Nucleus accumbens (tissue), 56 donors: ENCODE measurements at regions not wholly inside any gene's neighbourhood (a gene's known extent, or its start where the extent isn't known, plus 50 kb on each side); places are given as distances from the start of the nearest gene placed in this dataset.
A peak's percentile ranks its signal among the peaks of the same experiment; 100 is the strongest.

Experiments used
- DNase-seq, 56 donors: peaks; one replicate each; lab custom pipeline; 2025; lab: John Stamatoyannopoulos, UW

- no peak for DNase-seq
Measured at GRCh38 chr10:128922172-128922571, 544.9 kb upstream of the MGMT start.

GRCh38 chr10:128922619-128923196 lies 544.3 kb upstream of the MGMT start:
- no peak for DNase-seq

GRCh38 chr10:128924918-128925317 lies 542.1 kb upstream of the MGMT start:
- no peak for DNase-seq

- no peak for DNase-seq
Measured at GRCh38 chr10:128926711-128927110, 540.3 kb upstream of the MGMT start.

- DNase-seq = no peak
Measured at GRCh38 chr10:128927497-128928161, 539.4 kb upstream of the MGMT start.

- no peak for DNase-seq
Measured at GRCh38 chr10:128928231-128928836, 538.7 kb upstream of the MGMT start.

GRCh38 chr10:128929131-128929530 lies 537.9 kb upstream of the MGMT start:
- no peak for DNase-seq

GRCh38 chr10:128929767-128930166 lies 537.3 kb upstream of the MGMT start:
- no peak for DNase-seq

GRCh38 chr10:128930515-128930914 lies 536.5 kb upstream of the MGMT start:
- no peak for DNase-seq

- no peak for DNase-seq
Measured at GRCh38 chr10:128932071-128932820, 534.8 kb upstream of the MGMT start.

- DNase-seq = no peak
Measured at GRCh38 chr10:128934492-128934891, 532.5 kb upstream of the MGMT start.

- DNase-seq = no peak
Measured at GRCh38 chr10:128936392-128936791, 530.6 kb upstream of the MGMT start.

- no peak for DNase-seq
Measured at GRCh38 chr10:128938558-128938957, 528.5 kb upstream of the MGMT start.

- no peak for DNase-seq
Measured at GRCh38 chr10:128940081-128940480, 527.0 kb upstream of the MGMT start.

GRCh38 chr10:128943111-128943510 lies 523.9 kb upstream of the MGMT start:
- DNase-seq = peak in 41 of 56 donors; percentile 4 to 87 (median 55)

- DNase-seq = no peak
Measured at GRCh38 chr10:128945398-128945797, 521.6 kb upstream of the MGMT start.

- DNase-seq = no peak
Measured at GRCh38 chr10:128950159-128950915, 516.7 kb upstream of the MGMT start.

GRCh38 chr10:128950916-128951275 lies 516.1 kb upstream of the MGMT start:
- no peak for DNase-seq

- no peak for DNase-seq
Measured at GRCh38 chr10:128952856-128953255, 514.2 kb upstream of the MGMT start.

GRCh38 chr10:128956149-128956548 lies 510.9 kb upstream of the MGMT start:
- DNase-seq = no peak

GRCh38 chr10:128957221-128957620 lies 509.8 kb upstream of the MGMT start:
- no peak for DNase-seq
